Hepatocyte (in vitro differentiated cells): ENCODE measurements at regions not wholly inside any gene's neighbourhood (a gene's known extent, or its start where the extent isn't known, plus 50 kb on each side); places are given as distances from the start of the nearest gene placed in this dataset.

Experiments used
- DNase-seq: peaks from one replicate; pipeline ENCODE4 v3.0.0-alpha.2; 2016; ENCODE audit warnings: low spot score
- H2AFZ ChIP-seq: fragments of 200-600 bp; sonication (generic); 2 replicates; pipeline ENCODE4 v1.6.0; 2016; ENCODE audit warnings: antibody characterized with exemption, mild to moderate bottlenecking
- H3K27ac ChIP-seq: fragments of 200-600 bp; sonication (generic); 2 replicates; pipeline ENCODE4 v1.5.1; 2016; ENCODE audit warnings: mild to moderate bottlenecking
- H3K27me3 ChIP-seq: fragments of 200-600 bp; sonication (generic); 2 replicates; pipeline ENCODE4 v1.6.1; 2016
- H3K36me3 ChIP-seq: fragments of 200-600 bp; sonication (generic); replicated peaks from 2 replicates; pipeline ENCODE4 v1.5.1; 2016; ENCODE audit warnings: low read depth; ENCODE audit not compliant: insufficient read depth
- H3K4me1 ChIP-seq: fragments of 200-600 bp; sonication (generic); 2 replicates; pipeline ENCODE4 v1.5.1; 2016; ENCODE audit warnings: mild to moderate bottlenecking, moderate library complexity; ENCODE audit not compliant: insufficient read depth
- H3K4me2 ChIP-seq: fragments of 200-600 bp; sonication (generic); 2 replicates; pipeline ENCODE4 v1.6.0; 2016
- H3K4me3 ChIP-seq: fragments of 200-600 bp; sonication (generic); 2 replicates; pipeline ENCODE4 v1.5.1; 2016; ENCODE audit warnings: mild to moderate bottlenecking
- H3K79me2 ChIP-seq: fragments of 200-600 bp; sonication (generic); 2 replicates; pipeline ENCODE4 v1.6.0; 2017; ENCODE audit warnings: mild to moderate bottlenecking
- H3K9me2 ChIP-seq: fragments of 200-600 bp; sonication (generic); replicated peaks from 2 replicates; pipeline ENCODE4 v1.6.0; 2017; ENCODE audit warnings: mild to moderate bottlenecking; ENCODE audit not compliant: insufficient read depth
- H3K9me3 ChIP-seq: fragments of 200-600 bp; sonication (generic); 2 replicates; pipeline ENCODE4 v1.5.1; 2016; ENCODE audit warnings: low read depth, mild to moderate bottlenecking
- H4K20me1 ChIP-seq: fragments of 200-600 bp; sonication (generic); 2 replicates; pipeline ENCODE4 v1.6.0; 2016; ENCODE audit warnings: mild to moderate bottlenecking; ENCODE audit not compliant: insufficient read depth, poor library complexity, severe bottlenecking
- CTCF ChIP-seq: fragments of 200-600 bp; sonication (generic); IDR thresholded peaks from 2 replicates; pipeline ENCODE4 v1.5.1; 2016; ENCODE audit warnings: antibody characterized with exemption, mild to moderate bottlenecking; ENCODE audit not compliant: poor library complexity
- EZH2 ChIP-seq: fragments of 200-600 bp; sonication (generic); IDR thresholded peaks from 2 replicates; pipeline ENCODE4 v1.6.1; 2016; ENCODE audit warnings: antibody characterized with exemption, mild to moderate bottlenecking, borderline replicate concordance
- EZH2phosphoT487 ChIP-seq: fragments of 200-600 bp; sonication (generic); IDR thresholded peaks from one replicate; pipeline ENCODE4 v1.6.1; 2018; ENCODE audit warnings: antibody characterized with exemption, mild to moderate bottlenecking, low read depth, moderate library complexity; ENCODE audit not compliant: unreplicated experiment, severe bottlenecking
- WGBS: methylation state at CpG from one replicate; pipeline ENCODE4 v1.1.6; 2016; ENCODE audit warnings: low lambda C conversion rate; ENCODE audit errors: missing lambda C conversion rate; 5-methylcytosine and 5-hydroxymethylcytosine counted together

GRCh38 chr6:9606435-9607134, 808.3 kb downstream of the TFAP2A start:
- 52% methylated on average over 14 of the region's 14 CpGs for WGBS
- Histone ChIP-seq H4K20me1 (no peaks in the 10 kb centered on the region), H3K27ac (no peak overlapping the region), H3K4me3 (no peak overlapping the region), H3K27me3 (peaks cover 9% of the 10 kb centered on the region), H3K4me1 (no peaks in the 10 kb centered on the region), H3K9me3 (no peaks in the 10 kb centered on the region), H3K36me3 (no peaks in the 10 kb centered on the region), H3K9me2 (no peaks in the 10 kb centered on the region), H3K79me2 (no peaks in the 10 kb centered on the region), H2AFZ (no peak overlapping the region), H3K4me2 (no peak overlapping the region)
- DNase-seq = no peak
- TF ChIP-seq CTCF = no peak
- no peak for TF ChIP-seq EZH2phosphoT487
- no peak for TF ChIP-seq EZH2

GRCh38 chr6:9594746-9595145, 820.1 kb downstream of the TFAP2A start:
- H3K9me2 ChIP-seq = no peaks in the 10 kb centered on the region
- TF ChIP-seq EZH2phosphoT487 = no peak
- TF ChIP-seq EZH2 = no peak
- TF ChIP-seq CTCF = no peak

GRCh38 chr6:9593554-9593953, 821.3 kb downstream of the TFAP2A start:
- no peak for DNase-seq
- H3K4me1 ChIP-seq = no peaks in the 10 kb centered on the region
- no peaks in the 10 kb centered on the region for H4K20me1 ChIP-seq
- no peak overlapping the region for H3K4me2 ChIP-seq
- no peaks in the 10 kb centered on the region for H3K9me2 ChIP-seq
- H3K9me3 ChIP-seq = no peaks in the 10 kb centered on the region
- H2AFZ ChIP-seq = no peak overlapping the region
- 87% methylated on average over 3 of the region's 3 CpGs for WGBS
- TF ChIP-seq CTCF (no peak), EZH2 (no peak), EZH2phosphoT487 (no peak)
- H3K27ac ChIP-seq = no peak overlapping the region
- no peaks in the 10 kb centered on the region for H3K36me3 ChIP-seq
- H3K4me3 ChIP-seq = no peak overlapping the region
- no peaks in the 10 kb centered on the region for H3K27me3 ChIP-seq
- H3K79me2 ChIP-seq = no peaks in the 10 kb centered on the region

More at GRCh38 chr6:9594746-9595145, 820.1 kb downstream of the TFAP2A start:
- DNase-seq = no peak
- 100% methylated on average over 2 of the region's 2 CpGs for WGBS
- no peak overlapping the region for H3K27ac ChIP-seq
- H3K4me1 ChIP-seq = no peaks in the 10 kb centered on the region
- H4K20me1 ChIP-seq = no peaks in the 10 kb centered on the region
- no peak overlapping the region for H2AFZ ChIP-seq
- H3K36me3 ChIP-seq = no peaks in the 10 kb centered on the region
- H3K27me3 ChIP-seq = no peaks in the 10 kb centered on the region
- H3K79me2 ChIP-seq = no peaks in the 10 kb centered on the region
- H3K4me2 ChIP-seq = no peak overlapping the region
- H3K9me3 ChIP-seq = no peaks in the 10 kb centered on the region
- no peak overlapping the region for H3K4me3 ChIP-seq
